ENCODE measurements at regions not wholly inside any gene's neighbourhood (a gene's known extent, or its start where the extent isn't known, plus 50 kb on each side); places are given as distances from the start of the nearest gene placed in this dataset.

DNA sequence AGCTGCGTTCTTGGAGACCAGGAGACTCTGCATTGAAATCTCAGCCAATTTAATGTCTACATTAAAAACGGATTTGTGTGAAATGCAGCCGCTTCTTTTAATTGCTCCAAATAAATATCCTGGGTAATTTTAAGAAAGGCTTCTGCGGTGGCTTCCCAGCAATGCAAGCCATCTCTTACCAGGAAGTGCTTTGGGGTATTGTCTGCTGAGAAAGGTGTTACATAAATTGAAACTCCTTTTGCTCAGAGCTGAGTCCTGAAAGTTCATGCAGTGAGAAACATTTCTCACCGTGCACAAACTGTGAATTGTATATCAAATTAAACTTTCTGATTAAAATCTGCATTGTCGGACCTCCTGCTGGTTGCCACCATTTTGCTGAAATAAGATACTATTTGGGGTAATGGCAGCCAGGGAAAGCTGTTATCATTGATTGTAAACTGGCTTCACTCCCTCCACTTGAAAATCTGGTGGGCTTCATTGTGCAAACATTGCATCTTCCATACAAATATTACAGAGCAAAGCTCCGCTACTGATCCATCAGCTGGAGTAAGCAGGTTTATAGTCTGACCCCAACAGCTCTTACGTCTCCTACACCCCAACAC lies 59.5 kb downstream of the ZIC5 start:
- TF ChIP-seq CTCF (IDR thresholded peaks at IDR 0.05; ENCODE audit: insufficient read depth, missing control alignments) = no peak
- FAIRE-seq (no peak), DNase-seq (ENCODE audit: insufficient read length, low spot score) (no peak)

- DNase-seq (ENCODE audit: insufficient read length, low spot score) (no peak), FAIRE-seq (no peak)
- TF ChIP-seq CTCF (IDR thresholded peaks at IDR 0.05; ENCODE audit: insufficient read depth, missing control alignments) = no peak
These were observed 60.2 kb downstream of the ZIC5 start for GRCh38 chr13:99911069-99911964.

DNA sequence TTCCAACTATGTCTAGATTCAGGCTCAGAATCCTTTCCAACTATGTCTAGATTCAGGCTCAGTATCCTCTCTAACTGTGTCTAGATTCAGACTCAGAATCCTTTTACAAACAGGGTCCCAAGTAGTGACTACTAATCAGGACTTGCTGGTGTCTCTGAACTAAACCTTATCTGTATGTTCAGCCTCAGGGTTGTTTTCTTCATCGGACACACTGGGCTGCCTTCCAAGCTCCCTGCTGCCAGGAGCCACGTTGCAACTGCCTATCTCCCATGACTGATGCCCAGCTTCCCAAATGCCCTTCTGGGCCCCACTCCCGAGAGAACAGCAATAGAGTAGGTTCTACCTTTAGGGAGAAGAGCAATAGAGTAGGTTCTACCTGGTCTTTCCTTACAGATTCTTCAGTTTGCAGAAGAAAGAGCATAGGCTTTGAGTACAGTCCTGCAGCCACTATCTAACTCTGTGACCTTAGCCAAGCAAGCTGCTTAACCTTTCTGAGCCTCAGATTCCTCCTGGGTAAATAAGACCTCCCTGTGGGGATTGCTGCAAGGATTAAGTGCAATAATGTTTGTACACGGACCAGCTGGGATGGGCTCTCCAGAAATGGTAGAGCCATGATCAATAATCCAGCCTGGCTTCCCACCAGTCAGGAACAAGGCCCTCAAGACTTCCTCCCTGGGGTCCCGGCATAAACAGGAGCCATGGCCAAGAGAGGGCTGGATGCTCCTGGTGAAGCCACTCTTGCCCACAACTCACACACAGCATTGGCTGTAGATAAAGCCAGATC lies 61.5 kb downstream of the ZIC5 start:
- FAIRE-seq = no peak
- no peak for TF ChIP-seq CTCF (IDR thresholded peaks at IDR 0.05; ENCODE audit: insufficient read depth, missing control alignments)
- no peak for DNase-seq (ENCODE audit: insufficient read length, low spot score)

DNA sequence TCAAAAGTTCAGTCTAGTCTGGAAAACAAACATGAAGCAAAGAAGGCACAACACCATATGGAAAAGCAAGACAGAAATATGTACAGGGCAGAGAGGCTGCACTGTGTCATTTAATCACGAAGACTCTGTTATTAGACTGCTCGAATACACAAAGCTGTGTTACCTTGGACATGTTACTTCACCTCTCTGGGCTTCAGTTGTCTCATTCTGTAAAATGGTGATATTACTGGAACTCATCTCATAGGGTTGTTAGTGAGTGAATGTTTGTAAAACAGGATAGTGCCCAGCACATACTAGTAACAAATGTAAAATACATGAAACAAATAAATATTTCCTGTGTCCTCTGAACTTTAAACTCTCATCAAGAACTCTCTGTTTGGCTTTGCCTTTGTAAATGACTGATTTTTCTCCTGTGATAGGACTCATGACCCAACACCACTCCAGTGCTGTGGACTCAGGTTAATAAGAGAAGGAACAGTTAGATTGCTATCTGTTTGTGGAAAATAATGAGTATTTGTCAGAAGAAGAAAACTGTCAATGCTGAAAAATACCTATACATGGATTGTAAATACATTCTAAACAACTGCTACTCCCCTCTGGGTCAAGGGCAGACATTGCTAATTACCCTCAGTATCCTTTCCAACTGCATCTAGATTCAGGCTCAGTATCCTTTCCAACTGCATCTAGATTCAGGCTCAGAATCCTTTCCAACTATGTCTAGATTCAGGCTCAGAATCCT lies 62.3 kb downstream of the ZIC5 start:
- no peak for TF ChIP-seq CTCF (IDR thresholded peaks at IDR 0.05; ENCODE audit: insufficient read depth, missing control alignments)

GRCh38 chr13:99908140-99908803 lies 63.3 kb downstream of the ZIC5 start:
- no peak for FAIRE-seq
- no peak for TF ChIP-seq CTCF (IDR thresholded peaks at IDR 0.05; ENCODE audit: insufficient read depth, missing control alignments)
- no peak for DNase-seq (ENCODE audit: insufficient read length, low spot score)

More for the DNA sequence above, 62.3 kb downstream of the ZIC5 start:
- DNase-seq (ENCODE audit: insufficient read length, low spot score) (no peak), FAIRE-seq (no peak)

GRCh38 chr13:99907627-99908026 lies 63.9 kb downstream of the ZIC5 start:
- DNase-seq (ENCODE audit: insufficient read length, low spot score) (no peak), FAIRE-seq (no peak)
- TF ChIP-seq CTCF (IDR thresholded peaks at IDR 0.05; ENCODE audit: insufficient read depth, missing control alignments) = no peak
